ENCODE measurements at regions not wholly inside any gene's neighbourhood (a gene's known extent, or its start where the extent isn't known, plus 50 kb on each side); places are given as distances from the start of the nearest gene placed in this dataset.
A peak's percentile ranks its signal among the peaks of the same experiment; 100 is the strongest.

DNA sequence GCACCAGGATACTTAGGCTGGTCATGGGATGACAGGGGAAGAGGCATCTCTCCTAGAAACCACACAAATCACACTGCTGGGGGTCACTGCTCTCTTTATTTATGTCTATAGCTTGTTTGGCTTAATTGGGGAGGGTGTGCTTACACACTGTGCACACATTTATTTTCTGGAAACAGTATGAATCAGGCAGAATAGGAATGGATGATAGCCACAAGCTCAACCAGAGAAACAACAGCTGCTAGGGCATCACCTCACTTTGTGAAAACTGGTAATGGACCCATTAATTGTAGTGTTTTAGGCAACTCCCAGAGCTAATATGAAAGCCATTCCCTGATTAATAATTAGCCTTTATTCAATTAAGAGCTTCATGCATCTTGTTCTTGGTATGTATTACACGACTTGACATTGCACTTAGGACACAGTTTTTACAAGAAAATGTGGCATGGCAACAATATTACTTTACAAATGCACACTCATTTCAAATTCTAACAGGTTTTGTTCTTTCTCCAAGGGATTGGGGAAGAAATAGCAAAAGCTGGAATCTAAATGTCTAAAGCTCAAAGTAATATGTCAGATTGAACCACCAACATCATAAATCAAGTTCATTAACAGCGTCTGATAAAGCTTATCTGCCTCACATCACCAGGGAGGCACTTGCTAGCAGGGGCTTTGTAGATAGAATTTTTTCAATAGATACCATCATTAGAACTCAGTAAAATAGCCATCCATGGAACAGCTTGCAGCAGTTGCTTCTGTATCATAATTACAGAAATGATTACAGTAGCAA, 361.9 kb upstream of the FSHR start:
- Histone ChIP-seq H3K27ac (ENCODE audit: low read length, poor library complexity, severe bottlenecking) (no peak overlapping the region), H4K91ac (ENCODE audit: low read length) (no peak overlapping the region), H2AFZ (ENCODE audit: low read depth, low read length) (no peak overlapping the region), H2BK120ac (ENCODE audit: low read depth, low read length) (no peak overlapping the region), H2AK5ac (ENCODE audit: low read length, severe bottlenecking) (no peak overlapping the region), H2BK5ac (ENCODE audit: low read depth, low read length, poor library complexity, severe bottlenecking) (no peak overlapping the region), H4K8ac (ENCODE audit: low read length) (no peak overlapping the region), H3K4me3 (ENCODE audit: insufficient read depth in 1 of 2, low read depth in 1 of 2, low read length in 2 of 2) (no peak overlapping the region), H3K4me2 (ENCODE audit: low read length, poor library complexity, severe bottlenecking) (no peak overlapping the region), H3K23ac (ENCODE audit: low read length in 2 of 2) (no peak overlapping the region), H3K14ac (ENCODE audit: low read length in 2 of 2) (no peak overlapping the region), H3K4me1 (ENCODE audit: control insufficient read depth, insufficient read depth, low read depth, low read length) (no peaks in the 10 kb centered on the region), H3K9ac (ENCODE audit: low read length) (no peak overlapping the region), H3K36me3 (ENCODE audit: control insufficient read depth in 1 of 2, insufficient read depth in 2 of 2, low read depth in 1 of 2, low read length in 2 of 2) (no peaks in the 10 kb centered on the region), H3K9me3 (ENCODE audit: control insufficient read depth, low read length) (peaks cover 15% of the 10 kb centered on the region), H3K79me1 (replicated peaks; ENCODE audit: low read length, poor library complexity, severe bottlenecking) (no peaks in the 10 kb centered on the region), H2BK12ac (ENCODE audit: low read length in 2 of 2) (no peak overlapping the region), H3K27me3 (ENCODE audit: control insufficient read depth in 1 of 2, insufficient read depth in 1 of 2, low read length in 2 of 2) (no peaks in the 10 kb centered on the region), H2BK15ac (ENCODE audit: low read depth, poor library complexity, severe bottlenecking) (no peak overlapping the region), H3K18ac (ENCODE audit: low read depth in 1 of 2, low read length in 2 of 2) (no peak overlapping the region), H3K4ac (ENCODE audit: low read depth in 1 of 2, low read length in 2 of 2) (no peak overlapping the region)
- no peak for DNase-seq
- WGBS: 28% methylated on average over 2 of the region's 2 CpGs

DNA sequence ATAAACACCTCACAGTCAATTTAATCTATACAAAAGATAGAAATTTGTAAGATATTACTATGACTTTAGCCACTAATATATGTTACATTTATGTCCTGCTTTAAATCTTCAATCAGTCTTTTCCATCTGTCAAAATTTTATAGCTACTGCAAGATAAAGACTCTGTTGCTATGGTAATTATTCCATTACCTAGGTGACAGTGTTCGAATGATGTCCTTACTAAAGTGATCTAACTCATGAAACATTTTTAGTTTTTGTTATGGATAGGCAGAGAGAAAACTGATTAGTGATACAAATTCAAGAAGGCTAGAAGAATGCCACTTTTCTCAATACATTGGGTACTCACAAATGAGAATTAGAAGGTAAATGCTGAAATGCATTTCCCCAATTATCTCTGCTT, 359.9 kb upstream of the FSHR start:
- no peak overlapping the region for H4K8ac ChIP-seq (ENCODE audit: low read length)
- no peaks in the 10 kb centered on the region for H3K36me3 ChIP-seq (ENCODE audit: control insufficient read depth in 1 of 2, insufficient read depth in 2 of 2, low read depth in 1 of 2, low read length in 2 of 2)
- no peak for DNase-seq
- H2BK5ac ChIP-seq (ENCODE audit: low read depth, low read length, poor library complexity, severe bottlenecking): no peak overlapping the region
- H2BK120ac ChIP-seq (ENCODE audit: low read depth, low read length): no peak overlapping the region
- no peak overlapping the region for H3K27ac ChIP-seq (ENCODE audit: low read length, poor library complexity, severe bottlenecking)
- no peak overlapping the region for H3K18ac ChIP-seq (ENCODE audit: low read depth in 1 of 2, low read length in 2 of 2)
- no peak overlapping the region for H3K4ac ChIP-seq (ENCODE audit: low read depth in 1 of 2, low read length in 2 of 2)
- no peak overlapping the region for H3K23ac ChIP-seq (ENCODE audit: low read length in 2 of 2)
- no peak overlapping the region for H2AFZ ChIP-seq (ENCODE audit: low read depth, low read length)
- no peak overlapping the region for H3K14ac ChIP-seq (ENCODE audit: low read length in 2 of 2)
- no peak overlapping the region for H4K91ac ChIP-seq (ENCODE audit: low read length)
- no peak overlapping the region for H3K9ac ChIP-seq (ENCODE audit: low read length)
- no peak overlapping the region for H3K4me3 ChIP-seq (ENCODE audit: insufficient read depth in 1 of 2, low read depth in 1 of 2, low read length in 2 of 2)
- no peaks in the 10 kb centered on the region for H3K27me3 ChIP-seq (ENCODE audit: control insufficient read depth in 1 of 2, insufficient read depth in 1 of 2, low read length in 2 of 2)
- WGBS: no CpG with 5 or more reads among the region's 1 CpG
- H3K4me2 ChIP-seq (ENCODE audit: low read length, poor library complexity, severe bottlenecking): no peak overlapping the region
- no peaks in the 10 kb centered on the region for H3K79me1 ChIP-seq (replicated peaks; ENCODE audit: low read length, poor library complexity, severe bottlenecking)
- no peaks in the 10 kb centered on the region for H3K4me1 ChIP-seq (ENCODE audit: control insufficient read depth, insufficient read depth, low read depth, low read length)
- peaks cover 19% of the 10 kb centered on the region for H3K9me3 ChIP-seq (ENCODE audit: control insufficient read depth, low read length)
- H2AK5ac ChIP-seq (ENCODE audit: low read length, severe bottlenecking): no peak overlapping the region
- H2BK12ac ChIP-seq (ENCODE audit: low read length in 2 of 2): no peak overlapping the region
- H2BK15ac ChIP-seq (ENCODE audit: low read depth, poor library complexity, severe bottlenecking): no peak overlapping the region

DNA sequence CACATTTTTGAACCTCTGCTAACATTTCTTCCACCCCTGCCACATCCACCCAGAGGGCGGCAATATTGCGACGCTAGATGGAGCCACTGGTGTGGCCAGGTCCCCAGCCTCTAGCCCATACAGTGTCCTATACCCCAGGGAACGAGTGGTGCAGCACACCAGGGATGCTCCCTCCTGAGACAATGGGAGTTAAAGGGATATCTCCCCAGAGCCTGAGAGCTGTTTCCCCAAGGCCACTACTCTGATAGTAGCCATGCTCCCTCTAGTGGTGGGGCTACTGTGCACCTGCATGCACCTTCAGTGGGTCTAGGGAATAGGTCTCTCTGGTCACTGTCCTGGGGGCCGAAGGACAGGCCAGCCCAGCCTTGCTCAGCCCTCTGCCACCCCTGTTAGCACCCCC, 336.4 kb upstream of the FSHR start:
- no peak overlapping the region for H3K9ac ChIP-seq (ENCODE audit: low read length)
- peak; percentile 11 for DNase-seq
- H2AK5ac ChIP-seq (ENCODE audit: low read length, severe bottlenecking): no peak overlapping the region
- H2BK15ac ChIP-seq (ENCODE audit: low read depth, poor library complexity, severe bottlenecking): no peak overlapping the region
- no peak overlapping the region for H3K23ac ChIP-seq (ENCODE audit: low read length in 2 of 2)
- no peak overlapping the region for H3K18ac ChIP-seq (ENCODE audit: low read depth in 1 of 2, low read length in 2 of 2)
- no peak overlapping the region for H3K4me3 ChIP-seq (ENCODE audit: insufficient read depth in 1 of 2, low read depth in 1 of 2, low read length in 2 of 2)
- H4K91ac ChIP-seq (ENCODE audit: low read length): no peak overlapping the region
- no peak overlapping the region for H3K27ac ChIP-seq (ENCODE audit: low read length, poor library complexity, severe bottlenecking)
- H3K9me3 ChIP-seq (ENCODE audit: control insufficient read depth, low read length): peaks cover 8% of the 10 kb centered on the region
- no peak overlapping the region for H4K8ac ChIP-seq (ENCODE audit: low read length)
- H3K79me1 ChIP-seq (replicated peaks; ENCODE audit: low read length, poor library complexity, severe bottlenecking): no peaks in the 10 kb centered on the region
- H3K27me3 ChIP-seq (ENCODE audit: control insufficient read depth in 1 of 2, insufficient read depth in 1 of 2, low read length in 2 of 2): no peaks in the 10 kb centered on the region
- 39% methylated on average over 5 of the region's 5 CpGs for WGBS
- H3K4me1 ChIP-seq (ENCODE audit: control insufficient read depth, insufficient read depth, low read depth, low read length): no peaks in the 10 kb centered on the region
- H3K4ac ChIP-seq (ENCODE audit: low read depth in 1 of 2, low read length in 2 of 2): no peak overlapping the region
- H3K14ac ChIP-seq (ENCODE audit: low read length in 2 of 2): no peak overlapping the region
- H2AFZ ChIP-seq (ENCODE audit: low read depth, low read length): no peak overlapping the region
- H3K36me3 ChIP-seq (ENCODE audit: control insufficient read depth in 1 of 2, insufficient read depth in 2 of 2, low read depth in 1 of 2, low read length in 2 of 2): no peaks in the 10 kb centered on the region
- no peak overlapping the region for H2BK12ac ChIP-seq (ENCODE audit: low read length in 2 of 2)
- H3K4me2 ChIP-seq (ENCODE audit: low read length, poor library complexity, severe bottlenecking): no peak overlapping the region
- no peak overlapping the region for H2BK120ac ChIP-seq (ENCODE audit: low read depth, low read length)
- no peak overlapping the region for H2BK5ac ChIP-seq (ENCODE audit: low read depth, low read length, poor library complexity, severe bottlenecking)

- Histone ChIP-seq H3K9me3 (ENCODE audit: control insufficient read depth, low read length) (peaks cover 4% of the 10 kb centered on the region), H3K9ac (ENCODE audit: low read length) (no peak overlapping the region), H3K4me1 (ENCODE audit: control insufficient read depth, insufficient read depth, low read depth, low read length) (no peaks in the 10 kb centered on the region), H3K18ac (ENCODE audit: low read depth in 1 of 2, low read length in 2 of 2) (no peak overlapping the region), H2AFZ (ENCODE audit: low read depth, low read length) (no peak overlapping the region), H2BK15ac (ENCODE audit: low read depth, poor library complexity, severe bottlenecking) (no peak overlapping the region), H3K14ac (ENCODE audit: low read length in 2 of 2) (no peak overlapping the region), H3K27me3 (ENCODE audit: control insufficient read depth in 1 of 2, insufficient read depth in 1 of 2, low read length in 2 of 2) (no peaks in the 10 kb centered on the region), H3K23ac (ENCODE audit: low read length in 2 of 2) (no peak overlapping the region), H4K8ac (ENCODE audit: low read length) (no peak overlapping the region), H3K36me3 (ENCODE audit: control insufficient read depth in 1 of 2, insufficient read depth in 2 of 2, low read depth in 1 of 2, low read length in 2 of 2) (no peaks in the 10 kb centered on the region), H4K91ac (ENCODE audit: low read length) (no peak overlapping the region), H2BK120ac (ENCODE audit: low read depth, low read length) (no peak overlapping the region), H2AK5ac (ENCODE audit: low read length, severe bottlenecking) (no peak overlapping the region), H3K4me3 (ENCODE audit: insufficient read depth in 1 of 2, low read depth in 1 of 2, low read length in 2 of 2) (no peak overlapping the region), H3K4me2 (ENCODE audit: low read length, poor library complexity, severe bottlenecking) (no peak overlapping the region), H2BK12ac (ENCODE audit: low read length in 2 of 2) (no peak overlapping the region), H3K4ac (ENCODE audit: low read depth in 1 of 2, low read length in 2 of 2) (no peak overlapping the region), H2BK5ac (ENCODE audit: low read depth, low read length, poor library complexity, severe bottlenecking) (no peak overlapping the region), H3K27ac (ENCODE audit: low read length, poor library complexity, severe bottlenecking) (no peak overlapping the region), H3K79me1 (replicated peaks; ENCODE audit: low read length, poor library complexity, severe bottlenecking) (no peaks in the 10 kb centered on the region)
- DNase-seq: no peak
- 100% methylated on average over 1 of the region's 1 CpG for WGBS
These were observed 332.8 kb upstream of the FSHR start for GRCh38 chr2:49487139-49487538.

Data from mesenchymal stem cell (in vitro differentiated cells and primary cell).